H9 (cell line): ENCODE measurements at regions not wholly inside any gene's neighbourhood (a gene's known extent, or its start where the extent isn't known, plus 50 kb on each side); places are given as distances from the start of the nearest gene placed in this dataset.

ENCODE experiments used
- DNase-seq: peaks from one replicate; pipeline ENCODE4 v3.0.0-alpha.2; 2017
- H2AFZ ChIP-seq: one replicate; pipeline ENCODE4 v1.6.1; 2013; ENCODE audit warnings: mild to moderate bottlenecking, low read length, control low read depth, moderate library complexity
- H2AK5ac ChIP-seq: 2 replicates; pipeline ENCODE4 v1.6.1; 2013; ENCODE audit warnings: low read length, control low read depth, mixed read lengths; ENCODE audit not compliant: insufficient read length
- H2BK120ac ChIP-seq: one replicate; pipeline ENCODE4 v1.6.1; 2013; ENCODE audit warnings: low read depth, mild to moderate bottlenecking, low read length, control low read depth, inconsistent platforms; ENCODE audit not compliant: poor library complexity, severe bottlenecking
- H2BK12ac ChIP-seq: 2 replicates; pipeline ENCODE4 v1.6.1; 2013; ENCODE audit warnings: low read length, control low read depth, mixed read lengths, low read depth; ENCODE audit not compliant: insufficient read length
- H2BK15ac ChIP-seq: 2 replicates; pipeline ENCODE4 v1.6.1; 2013; ENCODE audit warnings: low read depth, low read length, control low read depth
- H2BK20ac ChIP-seq: one replicate; pipeline ENCODE4 v1.6.1; 2013; ENCODE audit warnings: low read depth, mild to moderate bottlenecking, low read length, control low read depth, inconsistent platforms; ENCODE audit not compliant: poor library complexity, severe bottlenecking
- H2BK5ac ChIP-seq: 2 replicates; pipeline ENCODE4 v1.6.1; 2013; ENCODE audit warnings: low read length, control low read depth, mixed read lengths; ENCODE audit not compliant: insufficient read length
- H3K14ac ChIP-seq: 2 replicates; pipeline ENCODE4 v1.6.1; 2013; ENCODE audit warnings: low read length, control low read depth; ENCODE audit not compliant: insufficient read depth
- H3K18ac ChIP-seq: 2 replicates; pipeline ENCODE4 v1.6.1; 2013; ENCODE audit warnings: low read depth, mild to moderate bottlenecking, mixed read lengths, low read length, control low read depth; ENCODE audit not compliant: insufficient read length
- H3K23ac ChIP-seq: 2 replicates; pipeline ENCODE4 v1.6.1; 2013; ENCODE audit warnings: low read length, control low read depth, mixed read lengths, low read depth; ENCODE audit not compliant: insufficient read length
- H3K23me2 ChIP-seq: 2 replicates; pipeline ENCODE4 v1.6.1; 2013; ENCODE audit warnings: low read depth, mild to moderate bottlenecking, mixed read lengths, low read length, control low read depth; ENCODE audit not compliant: insufficient read length, poor library complexity, severe bottlenecking
- H3K27ac ChIP-seq: 2 replicates; pipeline ENCODE4 v1.5.1; 2013; ENCODE audit warnings: low read length, control low read depth, mixed read lengths, low read depth; ENCODE audit not compliant: insufficient read length
- H3K27me3 ChIP-seq: 2 replicates; pipeline ENCODE4 v1.6.1; 2013; ENCODE audit warnings: low read length, control low read depth, inconsistent platforms; ENCODE audit not compliant: insufficient read depth
- H3K4ac ChIP-seq: 2 replicates; pipeline ENCODE4 v1.6.1; 2013; ENCODE audit warnings: low read depth, mild to moderate bottlenecking, control low read depth, inconsistent platforms, low read length, moderate library complexity
- H3K4me1 ChIP-seq: 2 replicates; pipeline ENCODE4 v1.6.1; 2013; ENCODE audit warnings: low read length, control low read depth, inconsistent platforms; ENCODE audit not compliant: insufficient read depth
- H3K4me2 ChIP-seq: 2 replicates; pipeline ENCODE4 v1.6.1; 2013; ENCODE audit warnings: low read length, control low read depth, mixed read lengths; ENCODE audit not compliant: insufficient read length, insufficient read depth
- H3K56ac ChIP-seq: 2 replicates; pipeline ENCODE4 v1.6.1; 2013; ENCODE audit warnings: low read depth, mild to moderate bottlenecking, mixed read lengths, low read length, control low read depth; ENCODE audit not compliant: insufficient read length
- H3K79me1 ChIP-seq: 2 replicates; pipeline ENCODE4 v1.6.1; 2013; ENCODE audit warnings: low read depth, mild to moderate bottlenecking, moderate library complexity, low read length, control low read depth, inconsistent platforms; ENCODE audit not compliant: insufficient read depth, poor library complexity, severe bottlenecking
- H3K79me2 ChIP-seq: 2 replicates; pipeline ENCODE4 v1.6.1; 2013; ENCODE audit warnings: low read length, control low read depth, inconsistent platforms; ENCODE audit not compliant: insufficient read depth
- H3K9ac ChIP-seq: 2 replicates; pipeline ENCODE4 v1.6.1; 2013; ENCODE audit warnings: low read length, control low read depth, mixed read lengths; ENCODE audit not compliant: insufficient read length; ENCODE audit errors: extremely low read depth
- H3K9me3 ChIP-seq: one replicate; pipeline ENCODE4 v1.6.1; 2013; ENCODE audit warnings: low read depth, low read length, inconsistent platforms; ENCODE audit not compliant: control insufficient read depth
- H3T11ph ChIP-seq: one replicate; pipeline ENCODE4 v1.6.1; 2013; ENCODE audit warnings: mild to moderate bottlenecking, low read length, control low read depth, inconsistent platforms
- H4K20me1 ChIP-seq: one replicate; pipeline ENCODE4 v1.6.1; 2013; ENCODE audit not compliant: control insufficient read depth, insufficient read length, insufficient read depth
- H4K5ac ChIP-seq: 2 replicates; pipeline ENCODE4 v1.6.1; 2013; ENCODE audit warnings: low read depth, mild to moderate bottlenecking, mixed read lengths, low read length, control low read depth; ENCODE audit not compliant: insufficient read length
- H4K8ac ChIP-seq: replicated peaks from 2 replicates; pipeline ENCODE4 v1.6.1; 2013; ENCODE audit warnings: low read length, control low read depth, mixed read lengths, low read depth; ENCODE audit not compliant: insufficient read length
- H4K91ac ChIP-seq: 2 replicates; pipeline ENCODE4 v1.6.1; 2013; ENCODE audit warnings: low read depth, mild to moderate bottlenecking, moderate library complexity, mixed read lengths, low read length, control low read depth; ENCODE audit not compliant: insufficient read length
- H3K27ac Mint-ChIP-seq, 3 experiments: 2 replicates in 2 of 3; 3 replicates in 1 of 3; pipeline ENCODE4 v1.8.0; 2020 to 2021; ENCODE audit warnings: mixed read lengths in 3 of 3, mild to moderate bottlenecking in 1 of 3, moderate library complexity in 1 of 3
- H3K27me3 Mint-ChIP-seq: 2 replicates; pipeline ENCODE4 v1.8.0; 2021; ENCODE audit warnings: low read depth, mild to moderate bottlenecking, moderate library complexity, mixed read lengths
- H3K36me3 Mint-ChIP-seq, 3 experiments: 2 replicates in 2 of 3; 3 replicates in 1 of 3; pipeline ENCODE4 v1.8.0; 2020 to 2021; ENCODE audit warnings: low read depth in 3 of 3, mixed read lengths in 3 of 3; ENCODE audit not compliant: insufficient read depth in 1 of 3
- H3K4me1 Mint-ChIP-seq, 2 experiments: 2 replicates each; pipeline ENCODE4 v1.8.0; 2020; ENCODE audit warnings: mixed read lengths in 2 of 2
- H3K4me3 Mint-ChIP-seq, 2 experiments: 2 replicates in 1 of 2; 3 replicates in 1 of 2; pipeline ENCODE4 v1.8.0; 2020 to 2021; ENCODE audit warnings: mild to moderate bottlenecking in 2 of 2, mixed read lengths in 2 of 2, moderate library complexity in 1 of 2
- H3K9me3 Mint-ChIP-seq, 2 experiments: 2 replicates in 1 of 2; 3 replicates in 1 of 2; pipeline ENCODE4 v1.8.0; 2020; ENCODE audit warnings: mild to moderate bottlenecking in 2 of 2, mixed read lengths in 2 of 2, moderate library complexity in 1 of 2
- CTCF ChIP-seq: fragments of 200-600 bp; sonication (generic); conservative IDR thresholded peaks from 3 replicates; pipeline ENCODE4 v1.8.0; 2021; ENCODE audit warnings: antibody characterized with exemption, mild to moderate bottlenecking
- WGBS: extraction: QIAGEN DNeasy Blood & Tissue Kit; methylation state at CpG from one replicate; pipeline ENCODE4 v1.1.7; 2013; ENCODE audit warnings: missing lambda C conversion rate, low lambda C conversion rate, mixed read lengths; ENCODE audit not compliant: insufficient read length; ENCODE audit errors: extremely low coverage; 5-methylcytosine and 5-hydroxymethylcytosine counted together

GRCh38 chr15:87722941-87723691, 533.4 kb downstream of the NTRK3 start:
- no peaks in the 10 kb centered on the region for H3K9me3 ChIP-seq
- WGBS = no CpG with 5 or more reads among the region's 1 CpG
- no peak for DNase-seq
- no peak overlapping the region for H4K5ac ChIP-seq
- peaks cover 13 to 18% of the 10 kb centered on the region in 2 experiments for H3K4me1 Mint-ChIP-seq
- no peaks in the 10 kb centered on the region for H3K36me3 Mint-ChIP-seq
- H3K56ac ChIP-seq = no peak overlapping the region
- no peak overlapping the region for H3K23ac ChIP-seq
- H2AK5ac ChIP-seq = no peak overlapping the region
- no peak overlapping the region for H3K14ac ChIP-seq
- H3K27me3 ChIP-seq = no peaks in the 10 kb centered on the region; the same call in 1 of the 2 replicates
- no peak overlapping the region for H3K4me2 ChIP-seq
- no peak overlapping the region for H3K27ac ChIP-seq
- no peaks in the 10 kb centered on the region for H3K9me3 Mint-ChIP-seq
- H2BK12ac ChIP-seq = no peak overlapping the region
- H3T11ph ChIP-seq = no peak overlapping the region
- no peak overlapping the region for H3K4ac ChIP-seq
- H3K27me3 Mint-ChIP-seq = peaks cover 2% of the 10 kb centered on the region; the same call in 1 of the 2 replicates
- H2BK15ac ChIP-seq = no peak overlapping the region
- TF ChIP-seq CTCF = no peak
- H2BK120ac ChIP-seq = no peak overlapping the region
- H4K91ac ChIP-seq = no peak overlapping the region
- no peak overlapping the region for H3K18ac ChIP-seq
- no peak overlapping the region for H3K9ac ChIP-seq
- H3K79me2 ChIP-seq = no peaks in the 10 kb centered on the region
- no peak overlapping the region for H2BK5ac ChIP-seq
- H4K8ac ChIP-seq = no peak overlapping the region
- H3K23me2 ChIP-seq = no peaks in the 10 kb centered on the region
- no peaks in the 10 kb centered on the region for H4K20me1 ChIP-seq
- H3K79me1 ChIP-seq = no peaks in the 10 kb centered on the region
- H3K27ac Mint-ChIP-seq = no peak overlapping the region
- H2BK20ac ChIP-seq = no peak overlapping the region
- no peak overlapping the region for H3K4me3 Mint-ChIP-seq
- H2AFZ ChIP-seq = no peak overlapping the region
- H3K4me1 ChIP-seq = no peaks in the 10 kb centered on the region
